Trophoblast cell (in vitro differentiated cells and primary cell): ENCODE measurements at regions not wholly inside any gene's neighbourhood (a gene's known extent, or its start where the extent isn't known, plus 50 kb on each side); places are given as distances from the start of the nearest gene placed in this dataset.

Experiments used
- DNase-seq, 2 donors: peaks; one replicate each; pipeline ENCODE4 v3.0.0-alpha.2; 2016
- H2AFZ ChIP-seq: 2 replicates; pipeline ENCODE4 v1.6.1; 2013; ENCODE audit warnings: low read length, moderate library complexity, mild to moderate bottlenecking; ENCODE audit not compliant: insufficient read depth, poor library complexity
- H2AK5ac ChIP-seq: 2 replicates; pipeline ENCODE4 v1.6.1; 2013; ENCODE audit warnings: mild to moderate bottlenecking, low read length
- H2BK120ac ChIP-seq: 2 replicates; pipeline ENCODE4 v1.6.1; 2013; ENCODE audit warnings: low read length, mild to moderate bottlenecking, moderate library complexity; ENCODE audit not compliant: insufficient read depth, poor library complexity
- H2BK12ac ChIP-seq: 2 replicates; pipeline ENCODE4 v1.6.1; 2013; ENCODE audit warnings: mild to moderate bottlenecking, low read length, moderate library complexity
- H2BK5ac ChIP-seq: 2 replicates; pipeline ENCODE4 v1.6.1; 2013; ENCODE audit warnings: low read length, low read depth, moderate library complexity, mild to moderate bottlenecking; ENCODE audit not compliant: poor library complexity
- H3K14ac ChIP-seq: 2 replicates; pipeline ENCODE4 v1.6.1; 2013; ENCODE audit warnings: mild to moderate bottlenecking, low read length
- H3K18ac ChIP-seq: 2 replicates; pipeline ENCODE4 v1.6.1; 2013; ENCODE audit warnings: mild to moderate bottlenecking, low read length
- H3K23ac ChIP-seq: 2 replicates; pipeline ENCODE4 v1.6.1; 2013; ENCODE audit warnings: low read length
- H3K27ac ChIP-seq: 2 replicates; pipeline ENCODE4 v1.5.1; 2013; ENCODE audit warnings: low read depth, mild to moderate bottlenecking, inconsistent platforms, low read length, moderate library complexity
- H3K27me3 ChIP-seq: 2 replicates; pipeline ENCODE4 v1.6.1; 2013; ENCODE audit warnings: inconsistent platforms, mild to moderate bottlenecking, low read length, moderate library complexity; ENCODE audit not compliant: insufficient read depth
- H3K36me3 ChIP-seq, 2 experiments: 1 replicate in 1 of 2; 2 replicates in 1 of 2; pipeline ENCODE4 v1.6.1; 2013; ENCODE audit warnings: low read length in 2 of 2, mild to moderate bottlenecking in 2 of 2, moderate library complexity in 1 of 2; ENCODE audit not compliant: insufficient read depth in 2 of 2, control insufficient read depth in 1 of 2
- H3K4ac ChIP-seq: 2 replicates; pipeline ENCODE4 v1.6.1; 2013; ENCODE audit warnings: low read depth, mild to moderate bottlenecking, low read length, moderate library complexity
- H3K4me1 ChIP-seq, 2 experiments: 1 replicate in 1 of 2; 2 replicates in 1 of 2; pipeline ENCODE4 v1.6.1; 2013; ENCODE audit warnings: low read length in 2 of 2, mild to moderate bottlenecking in 2 of 2, moderate library complexity in 1 of 2; ENCODE audit not compliant: insufficient read depth in 2 of 2, control insufficient read depth in 1 of 2
- H3K4me2 ChIP-seq: 2 replicates; pipeline ENCODE4 v1.6.1; 2013; ENCODE audit warnings: inconsistent platforms, mild to moderate bottlenecking, low read length, moderate library complexity
- H3K4me3 ChIP-seq: 2 replicates; pipeline ENCODE4 v1.5.1; 2013; ENCODE audit warnings: mild to moderate bottlenecking, low read depth, low read length, inconsistent platforms
- H3K79me1 ChIP-seq: one replicate; pipeline ENCODE4 v1.6.1; 2013; ENCODE audit warnings: low read length
- H3K79me2 ChIP-seq: 2 replicates; pipeline ENCODE4 v1.6.1; 2013; ENCODE audit warnings: low read length, mild to moderate bottlenecking; ENCODE audit not compliant: control insufficient read depth, insufficient read depth, poor library complexity
- H3K9ac ChIP-seq: 2 replicates; pipeline ENCODE4 v1.6.1; 2013; ENCODE audit warnings: mild to moderate bottlenecking, low read length
- H3K9me3 ChIP-seq: 2 replicates; pipeline ENCODE4 v1.6.1; 2013; ENCODE audit warnings: low read depth, mild to moderate bottlenecking, control low read depth, inconsistent platforms, low read length; ENCODE audit not compliant: insufficient read depth
- H4K12ac ChIP-seq: 2 replicates; pipeline ENCODE4 v1.6.1; 2013; ENCODE audit warnings: low read depth, mild to moderate bottlenecking, low read length, moderate library complexity
- H4K8ac ChIP-seq: 2 replicates; pipeline ENCODE4 v1.6.1; 2013; ENCODE audit warnings: low read depth, mild to moderate bottlenecking, low read length, moderate library complexity
- H4K91ac ChIP-seq: one replicate; pipeline ENCODE4 v1.6.1; 2013; ENCODE audit warnings: low read depth, mild to moderate bottlenecking, low read length, moderate library complexity
- WGBS: extraction: QIAGEN DNeasy Blood & Tissue Kit; methylation state at CpG from one replicate; pipeline ENCODE4 v1.1.7; 2013; ENCODE audit warnings: missing lambda C conversion rate; ENCODE audit not compliant: insufficient read length, insufficient coverage; ENCODE audit errors: extremely low coverage; 5-methylcytosine and 5-hydroxymethylcytosine counted together

GRCh38 chr9:86458191-86458855 is 104.1 kb upstream of the TUT7 start:
- Histone ChIP-seq H2BK5ac (no peak overlapping the region), H2BK12ac (no peak overlapping the region), H3K36me3 (no peaks in the 10 kb centered on the region), H2BK120ac (no peak overlapping the region), H3K4ac (no peak overlapping the region), H4K12ac (no peak overlapping the region), H4K91ac (no peak overlapping the region), H3K27me3 (no peaks in the 10 kb centered on the region), H3K4me2 (no peak overlapping the region), H3K4me1 (peaks cover 2 to 10% of the 10 kb centered on the region in 2 experiments), H3K23ac (no peak overlapping the region), H4K8ac (no peak overlapping the region), H2AK5ac (no peak overlapping the region), H3K18ac (no peak overlapping the region), H3K79me1 (peaks cover 15% of the 10 kb centered on the region), H3K4me3 (no peak overlapping the region), H3K79me2 (no peaks in the 10 kb centered on the region), H3K9me3 (no peaks in the 10 kb centered on the region), H2AFZ (no peak overlapping the region), H3K27ac (peak overlapping the region; percentile 59), H3K14ac (no peak overlapping the region), H3K9ac (no peak overlapping the region)
- WGBS = no CpG with 5 or more reads among the region's 7 CpGs
- peak in 1 of 2 donors; percentile 42 for DNase-seq

GRCh38 chr9:86456416-86456815 is 102.2 kb upstream of the TUT7 start:
- H3K14ac ChIP-seq = peak overlapping the region; percentile 87
- no peak for DNase-seq
- H3K79me2 ChIP-seq = no peaks in the 10 kb centered on the region
- peak overlapping the region; percentile 63 for H4K91ac ChIP-seq
- peak overlapping the region; percentile 89 for H2BK12ac ChIP-seq
- peak overlapping the region; percentile 60 for H2BK5ac ChIP-seq
- no peak overlapping the region for H3K4me3 ChIP-seq
- no peaks in the 10 kb centered on the region for H3K36me3 ChIP-seq
- no peaks in the 10 kb centered on the region for H3K9me3 ChIP-seq
- H3K18ac ChIP-seq = peak overlapping the region; percentile 89
- H2BK120ac ChIP-seq = peak overlapping the region; percentile 8
- no CpG with 5 or more reads among the region's 4 CpGs for WGBS
- no peaks in the 10 kb centered on the region for H3K27me3 ChIP-seq
- H3K23ac ChIP-seq = no peak overlapping the region
- H3K27ac ChIP-seq = no peak overlapping the region
- H2AK5ac ChIP-seq = peak overlapping the region; percentile 49
- no peak overlapping the region for H4K12ac ChIP-seq
- no peak overlapping the region for H4K8ac ChIP-seq
- H3K4me1 ChIP-seq = peaks cover 2 to 10% of the 10 kb centered on the region in 2 experiments
- H3K4me2 ChIP-seq = no peak overlapping the region
- peak overlapping the region; percentile 22 for H3K4ac ChIP-seq
- H3K9ac ChIP-seq = no peak overlapping the region
- H2AFZ ChIP-seq = peak overlapping the region; percentile 23
- peaks cover 15% of the 10 kb centered on the region for H3K79me1 ChIP-seq

GRCh38 chr9:86454701-86455615 is 100.7 kb upstream of the TUT7 start:
- peak overlapping the region; percentile 71 for H3K27ac ChIP-seq
- WGBS = no CpG with 5 or more reads among the region's 7 CpGs

GRCh38 chr9:86452201-86452828 is 98.1 kb upstream of the TUT7 start:
- H3K79me1 ChIP-seq = peaks cover 13% of the 10 kb centered on the region
- H3K27me3 ChIP-seq = no peaks in the 10 kb centered on the region
- H2AFZ ChIP-seq = no peak overlapping the region
- peaks cover 0 to 6% of the 10 kb centered on the region in 2 experiments for H3K4me1 ChIP-seq
- H4K8ac ChIP-seq = no peak overlapping the region
- no peaks in the 10 kb centered on the region for H3K36me3 ChIP-seq
- no peak overlapping the region for H3K23ac ChIP-seq
- H3K14ac ChIP-seq = no peak overlapping the region
- no peaks in the 10 kb centered on the region for H3K9me3 ChIP-seq
- no peak overlapping the region for H3K18ac ChIP-seq
- H3K4me3 ChIP-seq = no peak overlapping the region
- no peak overlapping the region for H3K27ac ChIP-seq
- H2BK12ac ChIP-seq = no peak overlapping the region
- no CpG with 5 or more reads among the region's 3 CpGs for WGBS
- no peak for DNase-seq
- no peak overlapping the region for H3K9ac ChIP-seq
- no peak overlapping the region for H3K4ac ChIP-seq
- no peaks in the 10 kb centered on the region for H3K79me2 ChIP-seq
- no peak overlapping the region for H2AK5ac ChIP-seq
- H2BK120ac ChIP-seq = no peak overlapping the region
- no peak overlapping the region for H4K91ac ChIP-seq
- H3K4me2 ChIP-seq = no peak overlapping the region
- H2BK5ac ChIP-seq = no peak overlapping the region
- H4K12ac ChIP-seq = no peak overlapping the region

More at GRCh38 chr9:86454701-86455615, 100.7 kb upstream of the TUT7 start:
- no peak overlapping the region for H3K4ac ChIP-seq
- H3K14ac ChIP-seq = no peak overlapping the region
- no peak overlapping the region for H3K23ac ChIP-seq
- no peak overlapping the region for H4K8ac ChIP-seq
- H3K79me2 ChIP-seq = no peaks in the 10 kb centered on the region
- H2BK5ac ChIP-seq = no peak overlapping the region
- no peak overlapping the region for H4K91ac ChIP-seq
- H2AFZ ChIP-seq = no peak overlapping the region
- peak overlapping the region; percentile 33 for H3K4me2 ChIP-seq
- no peak overlapping the region for H2AK5ac ChIP-seq
- no peak overlapping the region for H3K4me3 ChIP-seq
- H3K9me3 ChIP-seq = no peaks in the 10 kb centered on the region
- H3K9ac ChIP-seq = no peak overlapping the region
- peak; percentile 31 to 73 for DNase-seq
- peaks cover 15% of the 10 kb centered on the region for H3K79me1 ChIP-seq
- H4K12ac ChIP-seq = no peak overlapping the region
- H3K4me1 ChIP-seq = peaks cover 2 to 8% of the 10 kb centered on the region in 2 experiments
- no peak overlapping the region for H2BK12ac ChIP-seq
- no peak overlapping the region for H2BK120ac ChIP-seq
- H3K36me3 ChIP-seq = no peaks in the 10 kb centered on the region
- H3K27me3 ChIP-seq = no peaks in the 10 kb centered on the region
- H3K18ac ChIP-seq = no peak overlapping the region
